ENCODE measurements at regions not wholly inside any gene's neighbourhood (a gene's known extent, or its start where the extent isn't known, plus 50 kb on each side); places are given as distances from the start of the nearest gene placed in this dataset.

DNA sequence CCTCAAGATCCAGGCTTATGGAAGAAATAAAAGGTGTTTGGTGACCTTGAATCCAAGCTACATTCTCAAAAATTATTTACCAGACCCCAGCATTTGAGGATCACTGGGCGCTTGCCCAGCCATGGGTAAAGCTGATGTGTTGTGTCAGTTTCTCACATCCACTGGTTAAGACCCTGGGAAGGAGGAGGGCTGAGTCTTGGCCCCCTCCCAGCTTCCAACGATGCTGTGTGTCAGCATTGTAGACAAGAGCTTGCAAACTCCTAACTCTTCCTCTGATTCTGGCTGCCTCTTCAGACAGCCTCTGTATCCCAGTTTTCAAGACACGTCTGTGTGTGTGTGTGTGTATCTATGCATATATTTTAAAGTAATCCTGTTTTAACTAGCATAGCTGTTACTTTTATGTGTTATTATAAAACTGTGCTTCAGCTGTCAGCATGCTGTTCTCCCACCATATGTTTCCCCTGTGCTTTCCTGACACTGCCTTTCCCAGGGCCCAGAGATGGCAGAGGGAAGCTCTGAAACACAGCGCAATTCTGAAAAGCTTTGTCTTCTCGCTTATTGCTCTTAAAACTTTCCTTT is 157.3 kb upstream of the LRRN1 start:
- no peaks in the 10 kb centered on the region for H3K9me3 ChIP-seq (ENCODE audit: severe bottlenecking)
- H3K27ac ChIP-seq = no peak overlapping the region
- no peak for DNase-seq
- no peak overlapping the region for H3K4me3 ChIP-seq (ENCODE audit: low read depth, low read length)
- H3K27me3 ChIP-seq (ENCODE audit: insufficient read depth, low read depth, severe bottlenecking) = no peaks in the 10 kb centered on the region
- TF ChIP-seq, protein P1, sequence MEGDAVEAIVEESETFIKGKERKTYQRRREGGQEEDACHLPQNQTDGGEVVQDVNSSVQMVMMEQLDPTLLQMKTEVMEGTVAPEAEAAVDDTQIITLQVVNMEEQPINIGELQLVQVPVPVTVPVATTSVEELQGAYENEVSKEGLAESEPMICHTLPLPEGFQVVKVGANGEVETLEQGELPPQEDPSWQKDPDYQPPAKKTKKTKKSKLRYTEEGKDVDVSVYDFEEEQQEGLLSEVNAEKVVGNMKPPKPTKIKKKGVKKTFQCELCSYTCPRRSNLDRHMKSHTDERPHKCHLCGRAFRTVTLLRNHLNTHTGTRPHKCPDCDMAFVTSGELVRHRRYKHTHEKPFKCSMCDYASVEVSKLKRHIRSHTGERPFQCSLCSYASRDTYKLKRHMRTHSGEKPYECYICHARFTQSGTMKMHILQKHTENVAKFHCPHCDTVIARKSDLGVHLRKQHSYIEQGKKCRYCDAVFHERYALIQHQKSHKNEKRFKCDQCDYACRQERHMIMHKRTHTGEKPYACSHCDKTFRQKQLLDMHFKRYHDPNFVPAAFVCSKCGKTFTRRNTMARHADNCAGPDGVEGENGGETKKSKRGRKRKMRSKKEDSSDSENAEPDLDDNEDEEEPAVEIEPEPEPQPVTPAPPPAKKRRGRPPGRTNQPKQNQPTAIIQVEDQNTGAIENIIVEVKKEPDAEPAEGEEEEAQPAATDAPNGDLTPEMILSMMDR (IDR thresholded peaks at IDR 0.05; ENCODE audit: low read depth, low read length) = no peak
- no peaks in the 10 kb centered on the region for H3K36me3 ChIP-seq

DNA sequence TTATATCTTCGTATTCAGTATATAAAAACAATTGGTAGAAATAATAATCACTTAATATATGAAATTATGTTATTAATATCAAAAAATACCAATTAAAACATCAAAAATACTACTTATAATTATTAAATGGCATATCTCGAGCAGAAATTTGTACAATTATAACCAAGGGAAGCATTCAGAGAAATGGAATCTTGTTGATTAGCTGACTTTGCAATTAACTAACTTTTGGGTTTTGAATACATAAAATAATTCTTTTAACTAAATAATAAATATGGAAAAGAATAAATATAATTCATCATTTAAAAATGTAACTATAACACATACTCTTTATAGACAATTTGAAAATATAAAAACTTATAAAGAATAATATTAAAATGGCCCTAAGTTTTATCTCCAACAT is 160.2 kb upstream of the LRRN1 start:
- TF ChIP-seq, protein P1 (IDR thresholded peaks at IDR 0.05; ENCODE audit: low read depth, low read length) = no peak
- no peaks in the 10 kb centered on the region for H3K27me3 ChIP-seq (ENCODE audit: insufficient read depth, low read depth, severe bottlenecking)
- H3K9me3 ChIP-seq (ENCODE audit: severe bottlenecking) = no peaks in the 10 kb centered on the region
- no peak overlapping the region for H3K4me3 ChIP-seq (ENCODE audit: low read depth, low read length)
- DNase-seq = no peak
- no peak overlapping the region for H3K27ac ChIP-seq
- H3K36me3 ChIP-seq = no peaks in the 10 kb centered on the region

DNA sequence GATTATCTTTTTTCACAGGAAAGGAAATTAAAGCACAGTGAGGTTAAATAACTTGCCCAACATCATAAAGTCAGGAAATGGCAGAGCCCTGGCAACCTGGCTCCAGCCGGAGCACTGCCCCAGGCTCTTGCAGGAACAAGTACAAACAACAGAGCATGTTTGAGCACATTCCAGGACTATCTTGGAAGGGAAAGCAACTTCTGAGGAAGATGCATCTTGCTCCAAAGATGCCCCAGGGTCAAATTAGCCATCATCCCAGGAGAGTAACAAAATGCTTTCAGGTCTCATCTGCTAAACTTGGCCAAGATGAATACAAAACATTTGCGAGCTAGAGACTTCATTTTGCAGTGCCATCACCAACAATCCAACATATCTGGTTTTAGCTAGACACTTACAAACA is 162.4 kb upstream of the LRRN1 start:
- no peaks in the 10 kb centered on the region for H3K27me3 ChIP-seq (ENCODE audit: insufficient read depth, low read depth, severe bottlenecking)
- TF ChIP-seq, protein P1 (IDR thresholded peaks at IDR 0.05; ENCODE audit: low read depth, low read length) = no peak
- H3K9me3 ChIP-seq (ENCODE audit: severe bottlenecking) = no peaks in the 10 kb centered on the region
- H3K27ac ChIP-seq = no peak overlapping the region
- DNase-seq = no peak
- no peaks in the 10 kb centered on the region for H3K36me3 ChIP-seq
- H3K4me3 ChIP-seq (ENCODE audit: low read depth, low read length) = no peak overlapping the region

DNA sequence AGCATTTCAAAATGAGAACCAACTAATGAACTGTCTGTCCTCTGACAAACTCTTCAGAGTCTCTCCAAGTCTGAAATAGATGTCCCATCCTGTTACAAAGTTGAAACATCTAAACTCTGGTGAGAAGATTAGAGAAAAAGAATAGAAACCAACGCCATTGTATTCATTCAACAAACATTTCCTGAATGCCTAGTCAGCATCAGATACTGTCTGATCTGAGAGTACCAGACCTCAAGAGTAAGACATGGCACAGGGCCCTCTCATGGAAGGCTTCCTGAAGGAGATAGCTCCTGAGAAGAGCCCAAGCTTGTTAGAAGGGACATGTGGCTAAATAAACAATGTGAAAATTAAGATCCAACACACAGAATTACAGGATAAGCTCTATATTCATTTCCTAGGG is 164.1 kb upstream of the LRRN1 start:
- no peak overlapping the region for H3K4me3 ChIP-seq (ENCODE audit: low read depth, low read length)
- H3K9me3 ChIP-seq (ENCODE audit: severe bottlenecking) = no peaks in the 10 kb centered on the region
- DNase-seq = no peak
- no peak overlapping the region for H3K27ac ChIP-seq
- H3K36me3 ChIP-seq = no peaks in the 10 kb centered on the region
- TF ChIP-seq, protein P1 (IDR thresholded peaks at IDR 0.05; ENCODE audit: low read depth, low read length) = no peak
- H3K27me3 ChIP-seq (ENCODE audit: insufficient read depth, low read depth, severe bottlenecking) = no peaks in the 10 kb centered on the region

DNA sequence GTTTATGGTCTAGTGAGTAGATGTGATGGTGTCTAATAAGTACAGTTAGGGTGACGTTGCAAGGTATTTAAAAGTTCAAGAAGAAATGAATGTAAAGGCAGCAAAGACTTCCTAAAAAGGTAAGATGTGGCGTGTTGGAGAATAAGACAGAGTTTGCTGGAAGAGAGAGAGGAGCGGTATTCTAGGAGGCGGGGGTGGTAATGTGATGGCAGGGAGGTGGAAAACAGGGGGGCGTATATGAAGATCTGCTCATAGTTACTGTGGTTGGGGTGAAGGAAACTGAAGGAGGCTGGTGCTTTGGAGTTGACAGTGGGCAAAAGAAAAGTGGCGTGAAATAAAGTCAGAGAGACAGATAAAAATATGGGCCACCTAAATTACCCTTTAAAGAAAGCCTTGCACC is 164.9 kb upstream of the LRRN1 start:
- Histone ChIP-seq H3K4me3 (ENCODE audit: low read depth, low read length) (no peak overlapping the region), H3K36me3 (no peaks in the 10 kb centered on the region), H3K27me3 (ENCODE audit: insufficient read depth, low read depth, severe bottlenecking) (no peaks in the 10 kb centered on the region), H3K9me3 (ENCODE audit: severe bottlenecking) (no peaks in the 10 kb centered on the region), H3K27ac (no peak overlapping the region)
- TF ChIP-seq, protein P1 (IDR thresholded peaks at IDR 0.05; ENCODE audit: low read depth, low read length) = no peak
- no peak for DNase-seq

DNA sequence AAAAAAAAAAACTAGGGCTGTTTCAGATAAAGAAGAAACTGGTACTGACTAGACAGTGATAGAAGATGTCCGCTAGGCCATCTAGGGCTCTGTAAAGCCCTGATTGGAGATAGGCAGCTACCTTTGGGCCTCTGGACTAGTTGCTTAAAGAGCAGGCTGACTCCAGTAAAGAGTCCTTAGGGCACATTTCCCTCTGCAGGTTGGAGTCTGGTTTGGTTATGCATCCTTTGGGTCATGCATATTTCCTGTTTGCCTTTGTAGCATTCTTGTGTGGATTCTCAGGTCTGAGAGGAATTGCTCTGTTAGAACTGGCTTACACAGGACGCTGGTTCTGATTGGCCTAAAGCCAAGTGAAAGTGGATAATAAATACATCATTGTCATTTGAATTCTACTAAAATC is 165.5 kb upstream of the LRRN1 start:
- TF ChIP-seq, protein P1 (IDR thresholded peaks at IDR 0.05; ENCODE audit: low read depth, low read length) = no peak

More for the DNA sequence above, 165.5 kb upstream of the LRRN1 start:
- Histone ChIP-seq H3K4me3 (ENCODE audit: low read depth, low read length) (no peak overlapping the region), H3K27me3 (ENCODE audit: insufficient read depth, low read depth, severe bottlenecking) (no peaks in the 10 kb centered on the region), H3K9me3 (ENCODE audit: severe bottlenecking) (no peaks in the 10 kb centered on the region), H3K27ac (no peak overlapping the region), H3K36me3 (no peaks in the 10 kb centered on the region)
- DNase-seq = no peak
